ENCODE measurements at regions not wholly inside any gene's neighbourhood (a gene's known extent, or its start where the extent isn't known, plus 50 kb on each side); places are given as distances from the start of the nearest gene placed in this dataset.
"Not testable (repeated sequence)": the region's sequence is repeated elsewhere in the genome, so short reads cannot be mapped to it uniquely, and the experiment has no call there.

DNA sequence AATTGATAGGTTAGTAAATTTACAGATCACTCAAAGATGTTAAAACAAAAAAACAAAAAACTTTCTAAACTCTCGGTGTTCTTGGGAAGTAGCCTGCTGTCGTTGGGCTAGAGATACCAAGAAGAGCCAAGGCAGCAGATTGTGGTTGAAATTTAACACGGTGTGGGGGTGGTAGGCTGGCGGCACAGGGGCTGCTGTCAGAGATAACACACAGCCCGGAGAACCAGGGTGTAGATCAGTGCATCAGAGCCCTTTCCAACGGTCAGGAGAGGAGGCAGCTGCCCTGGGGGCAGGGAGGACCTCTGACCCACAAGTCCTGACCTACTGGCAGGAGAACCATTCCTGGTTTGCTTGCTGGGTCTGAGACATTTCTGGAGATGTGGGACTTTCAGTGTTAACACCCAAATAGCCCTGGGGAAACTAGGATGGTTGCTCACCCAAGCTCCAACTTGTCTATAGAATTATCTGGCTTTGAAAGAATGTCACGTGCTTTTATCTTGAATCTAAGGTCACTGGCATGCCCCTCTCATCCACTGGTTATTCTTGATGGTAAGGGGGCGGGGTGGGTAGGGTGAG, 205.2 kb upstream of the PLGLB2 start:
- peak; percentile 70 for DNase-seq (ENCODE audit: low spot score)

DNA sequence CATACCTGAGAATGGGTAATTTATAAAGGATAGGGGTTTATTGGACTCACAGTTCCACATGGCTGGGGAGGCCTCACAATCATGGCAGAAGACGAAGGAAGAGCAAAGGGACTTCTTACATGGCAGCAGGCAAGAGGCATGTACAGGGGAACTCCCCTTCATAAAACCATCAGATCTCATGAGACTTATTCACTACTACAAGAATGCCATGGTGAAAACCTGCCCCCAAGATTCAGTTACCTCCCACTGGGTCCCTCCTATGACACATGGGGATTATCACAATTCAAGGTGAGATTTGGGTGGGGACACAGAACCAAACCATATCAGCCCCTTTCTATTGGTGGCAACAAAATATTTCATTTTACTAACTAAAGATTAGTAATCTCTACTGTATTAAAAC, 204.1 kb upstream of the PLGLB2 start:
- DNase-seq (ENCODE audit: low spot score), result not testable (repeated sequence)

DNA sequence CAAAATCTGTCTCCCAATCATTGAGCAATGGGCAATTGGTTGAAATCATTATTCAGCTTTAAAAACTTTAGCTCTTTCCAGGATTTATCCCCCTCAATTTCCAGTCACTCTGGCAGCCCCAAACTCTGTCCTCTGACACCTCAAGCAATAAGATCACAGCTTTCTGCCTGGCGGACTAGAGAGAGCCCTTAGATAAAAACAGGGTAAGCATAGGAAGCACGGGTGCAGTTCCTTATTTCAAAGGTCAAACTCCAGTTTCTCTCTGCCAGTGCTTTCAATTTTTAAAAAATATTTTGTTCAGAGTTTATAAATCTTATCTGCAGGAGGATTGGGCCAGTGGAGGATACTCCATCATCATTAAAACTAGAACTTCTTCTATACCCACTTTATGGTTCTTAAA, 200.8 kb upstream of the PLGLB2 start:
- DNase-seq (ENCODE audit: low spot score), result not testable (repeated sequence)

DNA sequence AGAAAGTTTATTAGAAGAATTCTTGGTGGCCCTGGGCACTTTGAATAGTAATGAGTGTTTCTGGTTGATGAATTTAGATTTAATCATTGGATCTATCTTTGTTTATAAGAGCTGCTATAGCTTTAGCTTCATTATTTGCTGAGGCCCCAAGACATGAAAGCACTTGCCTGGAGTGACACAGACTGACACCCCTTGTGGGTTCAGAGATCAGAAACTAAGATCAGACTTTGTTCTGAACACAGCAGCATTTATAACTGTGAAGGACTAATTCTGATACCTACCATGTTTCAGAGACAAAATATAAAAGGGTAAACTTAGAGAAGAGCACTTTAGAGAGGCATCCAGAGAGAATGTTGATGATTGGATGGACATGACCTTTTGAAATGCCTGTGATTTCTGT, 199.9 kb upstream of the PLGLB2 start:
- not testable (repeated sequence) for DNase-seq (ENCODE audit: low spot score)

DNA sequence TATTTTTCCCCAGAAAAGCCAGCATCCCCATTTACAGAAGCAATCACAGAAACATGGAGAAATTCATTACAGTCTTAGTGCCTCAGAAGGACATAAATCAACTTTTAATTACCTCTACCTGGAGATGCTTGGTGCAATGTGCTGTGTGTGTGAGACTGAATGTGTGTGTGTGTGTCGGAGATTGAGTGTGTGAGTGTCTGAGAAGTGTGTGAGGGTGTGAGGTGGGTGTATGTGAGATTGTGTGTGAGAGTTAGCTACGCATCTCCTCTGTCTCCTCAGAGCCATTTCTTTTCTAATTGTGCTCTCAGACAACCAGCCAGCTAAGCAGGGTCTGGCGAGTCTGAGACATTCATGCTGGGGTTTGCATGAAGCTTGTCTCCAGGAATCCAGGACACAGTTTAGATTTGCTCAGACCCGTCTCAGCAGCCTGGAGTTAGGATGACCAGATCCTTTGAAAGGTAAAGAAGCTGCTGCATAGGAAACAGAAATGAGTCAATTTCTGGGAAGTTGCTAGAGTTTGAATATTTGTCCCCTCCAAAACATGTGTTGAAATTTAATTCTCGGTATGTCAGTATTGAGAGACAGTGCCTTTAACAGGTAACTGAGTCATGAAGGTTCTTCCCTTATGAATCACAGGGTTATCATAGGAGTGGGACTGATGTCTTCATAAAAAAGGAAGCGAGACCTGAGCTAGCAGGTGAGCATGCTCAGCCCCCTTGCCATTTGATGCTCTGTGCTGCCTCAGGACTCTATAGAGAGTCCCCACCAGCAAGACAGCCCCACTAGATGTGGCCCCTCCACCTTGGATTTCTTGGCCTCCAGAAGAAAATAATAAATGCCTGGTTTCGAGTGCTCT, 199.0 kb upstream of the PLGLB2 start:
- peak; percentile 36 for DNase-seq (ENCODE audit: low spot score)

DNA sequence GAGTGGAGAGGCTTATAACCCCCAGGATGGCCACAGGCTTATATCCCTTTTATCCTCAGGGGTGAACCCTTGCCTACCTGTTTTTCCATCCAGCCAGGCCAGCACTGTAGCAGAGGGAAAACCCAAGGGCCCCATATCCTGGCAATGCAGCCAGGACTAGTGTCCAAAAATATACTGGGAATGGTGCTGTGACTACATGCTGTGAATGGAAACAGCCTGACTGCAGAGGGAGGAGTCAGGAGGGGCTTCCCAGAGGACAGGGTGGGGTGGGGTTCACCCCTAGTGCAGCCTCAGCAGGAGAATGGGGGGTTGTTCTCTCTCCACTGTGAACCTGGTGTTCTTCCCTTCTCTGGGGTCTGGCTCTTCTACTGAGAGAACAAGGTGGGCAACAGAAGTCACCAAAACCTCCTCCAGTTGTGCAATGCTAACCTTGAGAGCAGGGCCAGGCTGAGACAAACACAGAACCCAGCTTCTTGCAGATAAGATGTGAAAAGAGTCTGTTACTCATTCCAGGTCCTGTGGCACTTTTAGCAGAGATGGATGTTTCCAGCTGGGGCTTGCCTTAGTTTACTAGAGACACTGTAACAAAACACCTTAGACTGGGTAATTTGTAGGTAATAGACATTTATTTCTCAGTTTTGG, 198.2 kb upstream of the PLGLB2 start:
- not testable (repeated sequence) for DNase-seq (ENCODE audit: low spot score)

DNA sequence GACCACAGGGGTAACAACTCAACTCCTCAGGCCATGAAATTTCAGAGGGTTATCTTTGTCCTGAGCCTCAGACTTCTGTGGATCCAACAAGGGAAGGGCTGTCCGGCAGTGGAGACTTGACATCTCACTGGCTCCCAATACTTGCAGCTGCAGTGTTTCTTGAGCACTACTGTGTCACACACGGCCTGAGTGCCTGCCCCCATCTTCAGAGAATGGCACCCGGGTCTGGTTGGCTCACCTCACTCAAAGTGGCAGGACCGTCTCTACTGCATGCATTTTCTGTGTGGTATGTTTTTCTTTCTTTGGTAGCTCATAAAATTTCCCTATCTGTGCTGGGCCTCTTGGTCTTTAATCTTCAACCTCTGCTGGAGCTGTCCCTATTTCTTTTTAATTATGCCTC, 193.2 kb upstream of the PLGLB2 start:
- DNase-seq (ENCODE audit: low spot score), result not testable (repeated sequence)

DNA sequence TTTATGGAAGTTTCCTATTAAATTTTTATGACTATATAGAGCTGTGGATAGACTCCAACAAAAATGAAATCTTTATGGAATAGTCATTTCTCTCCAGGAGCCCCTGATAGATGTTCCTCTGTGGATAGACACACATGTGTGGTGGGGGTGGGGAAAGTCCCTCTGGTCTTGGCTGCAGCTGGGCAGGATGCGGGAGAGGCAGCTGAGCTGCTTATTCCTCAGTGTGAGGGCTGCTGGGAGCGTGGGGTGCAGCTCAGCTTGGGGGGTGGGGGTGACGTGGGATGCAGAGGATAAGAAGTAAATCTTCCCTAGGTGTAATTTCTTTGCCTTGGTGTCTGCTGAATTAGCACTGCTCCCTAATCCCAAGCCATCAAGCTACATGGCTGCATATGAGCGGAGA, 192.8 kb upstream of the PLGLB2 start:
- not testable (repeated sequence) for DNase-seq (ENCODE audit: low spot score)

DNA sequence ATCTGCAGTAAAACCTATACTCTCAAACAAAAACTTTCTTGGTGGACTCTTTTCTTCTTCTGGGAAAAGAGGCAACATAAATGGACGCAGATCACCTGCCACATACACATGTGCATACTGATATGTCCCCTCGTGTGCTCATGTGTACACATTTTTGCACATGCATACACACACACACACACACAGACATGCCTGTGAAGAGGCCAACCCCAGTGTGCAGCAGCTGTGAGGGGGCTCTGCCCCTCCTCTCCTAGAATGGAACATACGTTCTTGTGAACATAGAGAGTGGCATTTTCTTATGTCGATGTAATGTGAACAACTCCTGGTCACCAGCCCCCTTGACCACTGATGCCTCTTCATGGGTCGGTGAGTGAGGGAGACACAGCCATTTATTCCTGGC, 188.9 kb upstream of the PLGLB2 start:
- not testable (repeated sequence) for DNase-seq (ENCODE audit: low spot score)

DNA sequence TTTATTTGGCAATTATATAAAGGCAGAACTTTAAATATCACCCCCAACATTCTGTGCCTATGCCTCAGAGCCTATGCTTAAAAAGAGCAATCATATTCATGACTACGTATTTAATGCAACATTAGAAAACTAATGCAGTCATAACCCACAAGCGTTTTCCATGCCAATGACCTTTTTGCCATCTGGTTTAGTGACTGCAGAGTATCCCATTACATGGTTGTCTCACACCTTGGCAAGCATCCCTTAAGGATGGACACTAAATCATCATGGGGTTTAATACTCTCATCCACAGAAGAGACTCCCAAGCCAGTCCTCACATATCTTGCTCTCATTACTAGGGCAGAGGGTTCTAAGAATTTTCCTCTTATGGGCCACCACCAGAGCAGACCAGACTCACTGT, 188.2 kb upstream of the PLGLB2 start:
- not testable (repeated sequence) for DNase-seq (ENCODE audit: low spot score)

DNA sequence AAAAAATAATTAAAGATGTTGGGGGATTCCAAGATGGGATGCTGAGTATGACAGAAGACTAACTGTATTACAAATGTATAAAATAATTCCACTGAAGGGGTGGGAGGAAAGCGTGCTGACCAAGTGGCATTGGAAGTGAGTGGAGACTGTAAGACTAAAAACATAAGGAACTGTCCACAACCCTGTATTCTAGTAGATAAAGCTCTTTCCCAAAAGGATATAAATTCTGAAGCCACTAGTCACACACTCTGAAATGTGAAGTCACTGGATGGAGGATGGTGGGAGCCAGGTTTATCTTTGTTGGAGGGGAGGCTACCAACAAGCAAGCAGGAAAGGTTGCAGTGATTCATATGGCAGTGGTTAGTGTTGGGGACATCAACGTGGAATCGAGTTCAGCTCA, 182.8 kb upstream of the PLGLB2 start:
- DNase-seq (ENCODE audit: low spot score), result not testable (repeated sequence)

DNA sequence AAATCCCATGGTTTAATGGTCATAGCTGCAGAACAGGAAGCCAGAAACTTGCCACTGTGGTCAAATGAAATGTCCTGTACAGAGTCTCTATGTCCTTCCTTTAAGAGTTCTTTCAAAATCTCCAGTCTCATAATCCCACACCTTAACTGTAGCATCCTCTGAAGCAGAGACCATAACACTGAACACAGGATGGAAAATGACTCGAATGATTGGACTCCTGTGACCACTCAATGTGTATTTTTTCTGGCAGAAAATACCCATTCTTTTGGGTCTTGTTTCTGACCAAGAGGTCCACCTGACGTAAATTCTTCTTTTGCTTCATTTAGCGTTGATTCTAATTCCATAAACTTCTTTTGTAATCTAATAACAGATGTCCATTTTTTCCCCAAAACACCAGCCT, 181.4 kb upstream of the PLGLB2 start:
- not testable (repeated sequence) for DNase-seq (ENCODE audit: low spot score)

DNA sequence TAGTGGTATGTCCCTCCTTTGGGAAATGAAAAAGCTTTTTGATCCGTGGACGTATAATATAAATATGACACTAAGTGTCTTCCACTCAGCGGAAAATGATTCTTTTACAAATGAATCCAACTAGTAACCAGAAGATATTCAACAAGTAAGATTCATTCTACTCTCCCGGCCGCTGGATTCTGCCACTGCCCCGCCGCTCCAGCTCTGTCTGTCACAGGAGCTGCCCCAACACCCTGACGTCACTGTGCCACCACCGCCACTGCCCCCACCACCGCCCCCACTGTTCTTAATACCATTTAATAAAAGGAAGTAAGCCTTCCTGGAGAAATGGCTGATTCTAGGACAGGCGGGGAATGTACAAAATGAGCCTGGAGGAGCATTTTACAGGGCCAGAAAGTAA, 180.8 kb upstream of the PLGLB2 start:
- not testable (repeated sequence) for DNase-seq (ENCODE audit: low spot score)

DNA sequence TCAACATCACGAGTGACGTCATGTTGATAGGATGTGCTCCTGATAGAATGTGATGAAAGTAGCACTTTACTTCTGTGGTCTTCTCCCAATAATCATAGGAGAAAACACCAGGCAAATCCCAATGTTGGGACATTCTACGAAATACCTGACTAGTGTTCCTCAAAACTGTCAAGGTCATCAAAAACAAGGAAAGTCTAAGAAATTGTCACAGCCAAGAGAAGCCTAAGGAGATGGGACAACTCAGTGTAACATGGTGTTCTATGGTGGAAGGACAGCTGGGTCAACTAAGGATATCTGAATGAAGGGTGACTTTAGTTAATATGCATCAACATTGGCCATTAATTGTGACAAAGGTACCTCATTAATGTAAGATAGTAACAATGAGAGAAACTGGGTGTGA, 180.0 kb upstream of the PLGLB2 start:
- not testable (repeated sequence) for DNase-seq (ENCODE audit: low spot score)

DNA sequence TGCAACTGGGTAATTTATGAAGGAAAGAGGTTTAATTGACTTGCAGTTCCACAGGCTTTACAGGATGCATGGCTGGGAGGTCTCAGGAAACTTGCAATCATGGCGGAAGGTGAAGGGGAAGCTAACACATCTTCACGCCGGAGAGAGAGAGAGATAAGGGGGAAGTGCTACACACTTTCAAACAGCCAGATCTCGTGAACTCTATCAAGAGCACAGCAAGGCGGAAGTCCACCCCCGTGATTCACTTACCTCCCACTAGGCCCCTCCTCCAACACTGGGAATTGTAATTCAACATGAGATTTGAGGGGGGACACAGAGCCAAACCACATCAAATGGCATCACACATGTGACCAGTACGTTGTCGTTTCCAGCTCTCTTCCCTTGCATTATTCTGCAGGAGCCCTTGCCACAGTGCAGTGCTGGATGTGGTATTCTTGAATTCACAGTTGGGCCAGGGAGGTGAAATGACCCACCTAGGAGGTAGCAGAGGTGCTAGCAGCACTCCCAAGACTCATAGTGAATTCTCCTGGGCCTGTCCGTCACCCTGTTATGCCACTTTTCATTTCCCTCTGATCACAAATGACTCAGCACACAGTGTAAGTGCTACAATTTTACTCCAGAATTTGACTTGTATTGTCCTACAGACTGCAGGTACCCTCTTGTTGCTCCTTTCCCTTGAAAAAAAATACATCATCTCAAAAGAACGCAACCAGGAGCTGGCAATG, 179.2 kb upstream of the PLGLB2 start:
- not testable (repeated sequence) for DNase-seq (ENCODE audit: low spot score)

DNA sequence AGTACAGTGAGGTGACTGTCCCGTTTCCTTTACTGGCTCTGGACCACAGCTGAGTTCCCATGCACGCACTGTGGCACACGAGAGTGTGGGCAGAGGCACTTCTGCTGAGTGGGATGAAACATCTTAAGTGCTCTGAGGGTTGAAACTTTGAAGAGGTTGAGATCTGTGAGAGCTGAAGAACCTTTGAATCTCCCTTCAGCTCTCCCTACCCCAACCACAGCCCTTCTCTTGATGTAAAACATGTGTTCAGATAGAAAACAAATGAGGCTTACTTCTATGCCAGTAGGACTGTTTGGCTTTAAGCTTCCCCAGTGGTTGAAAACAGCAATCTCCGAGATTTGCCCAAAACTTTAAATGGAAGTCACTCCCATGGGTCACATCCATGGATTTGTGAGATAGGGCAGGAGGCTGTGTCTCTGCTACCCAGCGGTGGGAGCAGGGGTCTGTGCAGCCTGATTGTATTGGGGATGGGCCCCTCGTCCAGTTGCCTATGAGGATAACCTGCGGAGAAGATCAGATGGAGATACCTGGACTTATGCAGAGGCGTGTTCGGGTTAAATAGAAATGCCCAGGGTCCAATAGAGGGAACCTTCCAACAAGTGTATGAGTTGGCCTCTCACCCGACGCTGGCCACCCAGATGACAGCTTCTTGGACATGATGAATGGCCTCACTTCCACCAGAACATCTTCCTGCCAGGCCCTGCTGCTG, 178.0 kb upstream of the PLGLB2 start:
- DNase-seq (ENCODE audit: low spot score), result not testable (repeated sequence)

DNA sequence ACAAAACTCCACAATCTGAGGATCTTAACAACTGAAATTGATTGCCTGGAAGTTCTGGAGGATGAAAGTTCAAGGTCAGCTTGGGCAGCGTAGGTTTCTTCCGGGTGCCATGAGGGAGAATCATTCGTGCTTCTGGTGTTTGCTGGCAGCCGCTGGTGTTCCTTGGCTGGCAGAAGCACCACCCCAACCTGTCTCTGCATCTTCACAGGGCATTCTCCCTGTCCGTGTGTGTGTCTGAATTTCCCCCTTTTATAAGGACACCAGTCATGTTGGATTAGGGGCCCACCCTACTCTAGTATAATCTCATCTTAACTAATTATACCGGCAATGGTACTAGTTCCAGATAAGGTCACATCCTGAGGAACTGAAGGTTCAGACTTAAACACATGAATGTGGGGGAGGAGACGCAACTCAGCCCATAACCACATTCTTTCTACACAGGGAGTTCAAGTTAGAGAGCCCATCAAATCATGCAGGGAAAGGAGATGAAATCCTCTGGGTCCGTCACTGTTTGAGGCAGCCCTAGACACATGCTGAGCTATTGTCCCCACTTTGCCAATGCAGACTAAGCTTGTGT, 175.9 kb upstream of the PLGLB2 start:
- not testable (repeated sequence) for DNase-seq (ENCODE audit: low spot score)

DNA sequence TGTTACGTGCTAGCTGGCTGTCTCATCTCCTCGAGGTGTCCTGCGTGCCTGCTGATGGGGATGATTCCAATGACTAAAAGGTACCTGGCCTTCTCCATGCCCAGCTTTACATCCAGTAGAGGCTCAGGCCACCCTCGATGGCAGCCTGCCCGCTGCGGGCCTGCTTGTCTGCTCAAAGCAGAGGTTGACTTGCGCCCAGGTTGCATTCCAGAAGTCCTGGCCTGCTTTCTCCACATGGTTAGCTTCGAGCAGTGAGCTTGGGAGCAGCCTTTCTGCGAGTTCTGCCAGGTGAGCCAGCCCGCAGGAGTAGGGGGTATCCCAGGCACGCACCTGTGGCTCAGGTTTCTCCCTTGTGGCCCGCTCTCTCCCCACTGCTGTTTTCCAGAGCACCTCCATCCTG, 175.0 kb upstream of the PLGLB2 start:
- not testable (repeated sequence) for DNase-seq (ENCODE audit: low spot score)

DNA sequence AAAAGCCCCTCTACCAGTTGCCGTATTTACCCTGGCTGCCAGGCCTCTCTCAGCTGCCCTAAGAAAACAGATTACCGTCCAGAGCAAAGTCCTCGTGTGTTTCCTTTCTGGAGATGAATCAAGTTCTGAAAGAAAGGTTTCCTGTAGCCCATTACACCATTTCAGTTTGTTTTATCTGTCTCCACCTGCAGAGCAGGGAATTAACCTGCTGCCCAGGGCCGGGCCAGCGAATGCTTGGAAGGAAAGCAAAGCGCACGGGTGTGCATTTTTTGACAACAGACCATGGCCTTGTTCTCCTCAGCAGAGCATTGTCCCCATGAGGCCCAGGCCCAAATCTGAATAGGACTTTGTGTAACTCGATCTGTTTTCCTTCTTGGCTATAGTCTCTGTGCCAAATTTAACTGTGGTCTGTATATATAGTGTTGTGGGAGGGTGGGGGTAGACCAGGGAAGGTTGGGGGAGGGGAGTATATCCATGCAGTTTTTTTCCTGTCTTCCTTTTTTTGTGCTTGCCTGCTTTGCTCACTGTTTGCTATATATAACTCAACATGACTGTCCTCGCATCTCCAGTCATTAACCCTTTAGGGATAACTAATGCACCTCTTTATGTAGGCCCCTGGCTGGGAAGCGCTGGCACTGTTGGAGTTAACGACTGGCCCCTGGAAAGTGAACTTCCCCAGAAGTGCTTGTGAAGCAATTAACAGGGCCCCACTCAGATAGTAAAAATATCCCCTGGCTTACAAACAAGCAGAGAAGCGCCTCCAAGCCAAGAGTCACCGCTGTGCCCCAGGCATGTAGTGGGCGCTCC, 174.3 kb upstream of the PLGLB2 start:
- not testable (repeated sequence) for DNase-seq (ENCODE audit: low spot score)

Data from CD4-positive, alpha-beta T cell treated with Interleukin-15 for 4 hours (primary cell).